Fibroblast of peridontal ligament (primary cell): ENCODE measurements at regions not wholly inside any gene's neighbourhood (a gene's known extent, or its start where the extent isn't known, plus 50 kb on each side); places are given as distances from the start of the nearest gene placed in this dataset.
"Not testable (repeated sequence)": the region's sequence is repeated elsewhere in the genome, so short reads cannot be mapped to it uniquely, and the experiment has no call there.

Experiments
- DNase-seq: peaks from one replicate; pipeline ENCODE4 v3.0.0-alpha.2; 2010; ENCODE audit errors: extremely low read depth

DNA sequence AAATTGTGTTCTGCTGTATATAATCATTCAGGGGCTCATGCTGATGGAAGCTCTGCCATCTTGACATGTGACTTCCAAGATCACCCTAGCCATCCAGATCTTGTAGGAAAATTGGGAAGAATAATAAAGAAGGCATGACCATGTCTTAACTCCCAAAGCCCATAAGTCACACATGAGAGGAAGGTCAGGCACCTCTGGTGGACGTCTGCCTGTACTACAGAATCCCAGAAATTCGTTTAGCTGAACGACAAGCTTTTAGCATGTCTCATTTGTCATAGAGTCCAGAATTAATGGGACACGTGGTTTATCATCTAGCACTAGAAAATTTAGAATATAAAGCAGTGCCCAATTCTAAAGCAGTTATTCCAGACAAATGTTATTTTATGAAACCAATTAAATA, 212.7 kb downstream of the CENPC start:
- DNase-seq, result no peak

DNA sequence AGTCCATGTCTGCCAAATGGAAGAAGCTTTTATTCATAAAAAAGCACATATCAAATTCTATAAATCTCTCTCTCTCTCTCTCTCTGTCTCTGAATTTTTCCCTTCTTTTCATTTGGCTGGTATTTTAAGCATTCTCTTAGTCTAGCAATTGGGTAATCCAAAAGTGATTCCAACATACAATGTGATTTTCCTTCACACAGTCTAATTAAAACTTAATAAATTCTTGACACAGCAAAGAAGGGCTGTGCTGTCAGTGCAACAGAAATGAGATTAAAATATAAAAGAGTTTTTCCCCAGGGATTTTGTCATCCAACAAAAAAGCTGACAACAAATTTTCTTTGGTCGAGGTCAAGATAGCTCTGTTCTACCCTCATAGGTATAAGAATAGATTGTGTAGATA, 216.9 kb downstream of the CENPC start:
- no peak for DNase-seq

GRCh38 chr4:67328018-67328278, 217.4 kb downstream of the CENPC start:
- DNase-seq, result no peak

DNA sequence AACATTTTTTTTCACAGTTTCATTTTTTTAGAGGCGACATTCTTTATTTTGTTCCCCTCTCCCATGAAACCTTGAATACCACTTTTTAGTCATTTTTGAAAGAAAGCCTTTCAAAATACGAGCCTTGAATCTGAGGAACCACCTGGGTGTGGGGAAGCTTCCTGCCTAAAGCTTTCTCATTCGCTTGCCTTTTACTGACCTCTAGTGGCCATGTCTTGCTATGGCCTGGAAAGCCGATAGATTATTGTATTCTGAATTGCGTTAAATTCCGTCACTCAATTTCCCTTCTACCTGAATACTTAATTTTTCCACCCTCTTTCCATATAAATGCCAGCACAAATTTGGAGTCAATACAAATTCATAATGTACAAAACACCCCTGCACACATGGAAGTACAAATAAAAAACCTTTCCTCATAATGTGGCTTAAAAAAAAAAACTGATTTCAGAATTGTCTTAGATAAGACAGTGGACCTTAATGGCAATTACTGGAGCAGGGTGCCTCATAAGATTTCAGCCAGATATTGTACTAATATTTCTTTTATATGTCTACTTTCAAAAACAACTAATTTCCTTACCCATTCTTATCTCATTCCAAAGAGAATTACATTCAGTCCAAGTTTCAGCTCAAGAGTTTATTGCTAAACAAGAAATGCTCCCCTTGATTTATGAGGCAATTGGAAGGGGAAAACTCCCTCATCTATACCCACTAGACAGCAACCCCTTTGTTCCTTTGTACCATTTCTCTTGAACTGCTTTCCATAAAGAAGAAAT, 217.9 kb downstream of the CENPC start:
- DNase-seq, result peak; percentile 70

DNA sequence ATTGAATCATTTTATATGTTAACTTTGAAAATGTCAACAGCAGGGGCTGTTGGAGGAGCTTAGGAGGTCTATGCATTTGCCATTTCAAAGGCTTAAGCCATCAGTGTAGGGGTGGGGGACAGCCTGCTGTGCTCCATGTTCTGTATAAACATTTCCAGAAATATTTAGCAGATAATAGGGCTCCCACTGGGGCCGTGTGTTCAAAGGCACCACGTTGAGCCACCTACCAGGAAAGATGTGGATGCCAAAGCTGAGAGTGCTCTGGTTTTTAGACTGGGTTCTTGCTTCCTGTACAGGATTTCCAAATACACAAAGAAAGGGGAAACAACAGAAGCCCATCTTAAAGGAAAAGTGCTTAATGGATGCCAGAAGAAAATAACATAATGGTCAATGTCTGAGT, 219.5 kb downstream of the CENPC start:
- DNase-seq, result no peak

GRCh38 chr4:67320645-67321044, 224.7 kb downstream of the CENPC start:
- no peak for DNase-seq

DNA sequence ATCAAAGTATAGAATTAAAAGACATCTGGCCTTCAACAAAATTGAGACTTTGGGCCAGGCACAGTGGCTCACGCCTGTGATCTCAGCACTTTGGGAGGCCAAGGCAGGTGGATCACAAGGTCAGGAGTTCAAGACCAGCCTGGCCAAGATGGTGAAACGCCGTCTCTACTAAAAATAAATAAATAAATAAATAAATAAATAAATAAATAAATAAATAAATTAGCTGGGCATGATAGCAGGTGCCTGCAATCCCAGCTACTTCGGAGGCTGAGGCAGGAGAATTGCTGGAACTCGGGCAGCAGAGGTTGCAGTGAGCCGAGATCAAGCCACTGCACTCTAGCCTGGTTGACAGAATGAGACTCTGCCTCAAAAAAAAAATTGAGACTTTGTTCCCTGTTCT, 225.7 kb downstream of the CENPC start:
- DNase-seq, result not testable (repeated sequence)

- DNase-seq, result not testable (repeated sequence)
Measured at GRCh38 chr4:67300497-67301185, 244.7 kb downstream of the CENPC start.

GRCh38 chr4:67292636-67293035, 252.7 kb downstream of the CENPC start:
- no peak for DNase-seq

GRCh38 chr4:67292045-67292444, 253.3 kb downstream of the CENPC start:
- no peak for DNase-seq

- DNase-seq, result no peak
Measured at GRCh38 chr4:67291644-67292043, 253.7 kb downstream of the CENPC start.

DNA sequence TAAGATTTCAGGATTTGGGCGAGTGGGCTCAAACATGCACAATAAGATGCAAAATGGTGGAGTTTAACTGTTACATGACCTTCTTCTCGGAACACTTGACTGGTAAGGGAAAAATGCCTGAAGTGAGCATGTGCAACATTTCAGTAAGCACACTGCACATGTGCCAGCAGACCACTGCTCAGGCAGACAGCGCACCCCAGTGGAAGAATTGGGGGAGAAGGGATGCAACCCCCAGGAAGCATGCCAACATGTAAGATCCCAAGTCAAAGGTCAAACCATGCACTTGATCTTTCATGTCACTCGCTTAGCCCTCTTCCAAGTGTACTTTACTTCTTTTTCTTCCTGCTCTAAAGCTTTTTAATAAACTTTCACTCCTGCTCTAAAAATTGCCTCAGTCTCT, 256.3 kb downstream of the CENPC start:
- no peak for DNase-seq

DNA sequence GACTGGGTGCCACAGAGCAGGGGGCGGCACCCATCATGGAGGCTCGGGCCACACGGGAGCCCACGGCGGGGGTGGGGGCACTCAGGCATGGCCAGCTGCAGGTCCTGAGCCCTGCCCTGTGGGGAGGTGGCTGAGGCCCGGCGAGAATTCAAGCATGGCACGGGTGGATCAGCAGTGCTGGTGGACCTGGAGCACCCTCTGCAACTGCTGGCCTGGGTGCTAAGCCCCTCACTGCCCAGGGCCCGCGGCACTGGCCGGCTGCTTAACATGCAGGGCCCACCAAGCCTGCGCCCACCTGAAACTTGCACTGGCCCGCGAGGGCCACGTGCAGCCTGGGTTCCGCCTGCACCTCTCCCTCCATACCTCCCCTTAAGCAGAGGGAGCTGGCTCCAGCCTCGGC, 258.6 kb downstream of the CENPC start:
- no peak for DNase-seq

GRCh38 chr4:67282749-67283148, 262.6 kb downstream of the CENPC start:
- no peak for DNase-seq

DNA sequence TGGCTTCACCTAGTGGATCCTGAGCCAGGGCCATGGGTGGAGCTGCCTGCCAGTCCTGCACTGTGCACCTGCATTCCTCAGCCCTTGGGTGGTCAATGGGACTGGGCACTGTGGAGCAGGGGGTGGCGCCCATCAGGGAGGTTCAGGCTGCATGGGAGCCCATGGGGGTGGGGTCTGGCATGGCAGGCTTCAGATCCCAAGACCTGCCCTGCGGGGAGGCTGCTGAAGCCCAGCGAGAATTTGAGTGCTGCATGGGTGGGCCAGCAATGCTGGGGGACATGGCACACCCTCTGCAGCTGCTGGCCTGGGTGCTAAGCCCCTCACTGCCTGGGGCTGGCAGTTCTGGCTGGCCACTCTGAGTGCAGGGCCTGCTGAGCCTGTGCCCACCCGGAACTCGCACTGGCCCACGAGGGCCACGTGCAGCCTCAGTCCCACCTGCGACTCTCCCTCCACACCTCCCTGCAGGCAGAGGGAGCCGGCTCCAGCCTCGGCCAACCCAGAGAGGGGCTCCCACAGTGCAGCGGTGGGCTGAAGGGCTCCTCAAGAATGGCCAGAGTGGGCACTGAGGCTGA, 270.0 kb downstream of the CENPC start:
- DNase-seq, result no peak

DNA sequence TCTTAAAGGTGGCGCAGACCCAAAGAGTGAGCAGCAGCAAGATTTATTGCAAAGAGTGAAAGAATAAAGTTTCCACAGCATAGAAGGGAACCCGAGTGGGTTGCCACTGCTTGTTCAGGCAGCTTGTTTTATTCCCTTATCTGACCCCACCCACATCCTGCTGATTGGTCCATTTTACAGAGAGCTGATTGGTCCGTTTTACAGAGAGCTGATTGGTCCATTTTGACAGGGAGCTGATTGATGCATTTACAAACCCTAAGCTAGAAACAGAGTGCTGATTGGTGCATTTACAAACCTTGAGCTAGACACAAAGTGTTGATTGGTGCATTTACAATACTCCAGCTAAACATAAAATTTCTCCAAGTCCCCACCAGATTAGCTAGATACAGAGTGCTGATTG, 270.6 kb downstream of the CENPC start:
- DNase-seq, result not testable (repeated sequence)

- no peak for DNase-seq
Measured at GRCh38 chr4:67273666-67274065, 271.6 kb downstream of the CENPC start.

GRCh38 chr4:67261971-67262370, 283.3 kb downstream of the CENPC start:
- no peak for DNase-seq

GRCh38 chr4:67256388-67257043, 288.8 kb downstream of the CENPC start:
- no peak for DNase-seq

- DNase-seq, result no peak
Measured at GRCh38 chr4:67250131-67250896, 295.0 kb downstream of the CENPC start.

GRCh38 chr4:67236788-67237187, 308.5 kb downstream of the CENPC start:
- no peak for DNase-seq

- no peak for DNase-seq
Measured at GRCh38 chr4:67236318-67236717, 309.0 kb downstream of the CENPC start.
